T-cell (primary cell): ENCODE measurements at regions not wholly inside any gene's neighbourhood (a gene's known extent, or its start where the extent isn't known, plus 50 kb on each side); places are given as distances from the start of the nearest gene placed in this dataset.
"Not testable (repeated sequence)": the region's sequence is repeated elsewhere in the genome, so short reads cannot be mapped to it uniquely, and the experiment has no call there.

ENCODE experiments used
- ATAC-seq, 4 experiments: fragments of 200-7000 bp in 3 of 4; fragments of 150-1000 bp in 1 of 4; cut with Tn5 transposase; replicated peaks in 1 of 4; 1 replicate in 3 of 4; 2 replicates in 1 of 4; pipeline ENCODE4 v1.10.0; 2021; ENCODE audit warnings: moderate library complexity in 3 of 4, mild to moderate bottlenecking in 2 of 4, moderate number of reproducible peaks in 1 of 4
- CTCF ChIA-PET, 2 donors: fragments of 300-600 bp; sonication (Branson Sonifier 250); formaldehyde crosslinking; loops; one replicate each; lab custom pipeline; 2022; ENCODE audit warnings: antibody characterized with exemption in 2 of 2; lab: Charles Lee
- POLR2A ChIA-PET, 2 donors: fragments of 300-600 bp; sonication (Branson Sonifier 250); formaldehyde crosslinking; loops; one replicate each; lab custom pipeline; 2022; ENCODE audit warnings: antibody characterized with exemption in 2 of 2; lab: Charles Lee
- DNase-seq, 35 experiments: peaks; one replicate each; pipeline versions ENCODE4 v3.0.0 to v3.0.0-alpha.2; 2013 to 2023
- H3K27ac ChIP-seq: one replicate; pipeline ENCODE4 v1.5.1; 2013; ENCODE audit warnings: low read length
- H3K27me3 ChIP-seq, 2 experiments: replicated peaks in 1 of 2; 1 replicate in 1 of 2; 2 replicates in 1 of 2; pipeline versions ENCODE4 v1.6.1 to v1.7.0; 2013; ENCODE audit warnings: low read length in 1 of 2, mixed read lengths in 1 of 2; ENCODE audit not compliant: control insufficient read depth in 2 of 2, insufficient read depth in 2 of 2; ENCODE audit errors: extremely low read depth in 1 of 2
- H3K36me3 ChIP-seq, 2 donors: 1 replicate in 1 of 2; 2 replicates in 1 of 2; pipeline versions ENCODE4 v1.6.1 to v1.7.0; 2013; ENCODE audit warnings: low read length in 1 of 2; ENCODE audit not compliant: control insufficient read depth in 2 of 2, insufficient read depth in 1 of 2; ENCODE audit errors: extremely low read depth in 1 of 2
- H3K4me1 ChIP-seq, 2 experiments: 1 replicate in 1 of 2; 2 replicates in 1 of 2; pipeline versions ENCODE4 v1.6.1 to v1.7.0; 2013; ENCODE audit warnings: low read length in 2 of 2, mixed read lengths in 1 of 2; ENCODE audit not compliant: insufficient read depth in 2 of 2, control insufficient read depth in 1 of 2; ENCODE audit errors: extremely low read depth in 1 of 2
- H3K4me3 ChIP-seq, 2 donors: 1 replicate in 1 of 2; 2 replicates in 1 of 2; pipeline versions ENCODE4 v1.5.1 to v1.7.0; 2013; ENCODE audit warnings: mild to moderate bottlenecking in 2 of 2, low read length in 1 of 2, moderate library complexity in 1 of 2; ENCODE audit not compliant: control insufficient read depth in 1 of 2; ENCODE audit errors: extremely low read depth in 1 of 2
- H3K9me3 ChIP-seq: 2 replicates; pipeline ENCODE4 v1.7.0; 2013
- H3K27ac Mint-ChIP-seq, 2 donors: one replicate each; pipeline ENCODE4 v1.8.0; 2020 to 2021; ENCODE audit warnings: mild to moderate bottlenecking in 2 of 2, mixed read lengths in 2 of 2
- H3K27me3 Mint-ChIP-seq, 2 donors: one replicate each; pipeline ENCODE4 v1.8.0; 2021 to 2022; ENCODE audit warnings: mixed read lengths in 2 of 2
- H3K36me3 Mint-ChIP-seq: one replicate; pipeline ENCODE4 v1.8.0; 2021; ENCODE audit warnings: mixed read lengths
- H3K4me1 Mint-ChIP-seq, 3 donors: one replicate each; pipeline ENCODE4 v1.8.0; 2020 to 2022; ENCODE audit warnings: mixed read lengths in 3 of 3, mild to moderate bottlenecking in 1 of 3
- H3K4me3 Mint-ChIP-seq, 3 donors: one replicate each; pipeline ENCODE4 v1.8.0; 2020 to 2022; ENCODE audit warnings: mild to moderate bottlenecking in 3 of 3, mixed read lengths in 3 of 3, moderate library complexity in 3 of 3
- H3K9me3 Mint-ChIP-seq, 3 donors: one replicate each; pipeline ENCODE4 v1.8.0; 2020 to 2022; ENCODE audit warnings: mixed read lengths in 3 of 3
- WGBS: methylation state at CpG from one replicate; pipeline ENCODE4 v1.1.5; 2013; ENCODE audit warnings: missing lambda C conversion rate; ENCODE audit not compliant: insufficient coverage; 5-methylcytosine and 5-hydroxymethylcytosine counted together

DNA sequence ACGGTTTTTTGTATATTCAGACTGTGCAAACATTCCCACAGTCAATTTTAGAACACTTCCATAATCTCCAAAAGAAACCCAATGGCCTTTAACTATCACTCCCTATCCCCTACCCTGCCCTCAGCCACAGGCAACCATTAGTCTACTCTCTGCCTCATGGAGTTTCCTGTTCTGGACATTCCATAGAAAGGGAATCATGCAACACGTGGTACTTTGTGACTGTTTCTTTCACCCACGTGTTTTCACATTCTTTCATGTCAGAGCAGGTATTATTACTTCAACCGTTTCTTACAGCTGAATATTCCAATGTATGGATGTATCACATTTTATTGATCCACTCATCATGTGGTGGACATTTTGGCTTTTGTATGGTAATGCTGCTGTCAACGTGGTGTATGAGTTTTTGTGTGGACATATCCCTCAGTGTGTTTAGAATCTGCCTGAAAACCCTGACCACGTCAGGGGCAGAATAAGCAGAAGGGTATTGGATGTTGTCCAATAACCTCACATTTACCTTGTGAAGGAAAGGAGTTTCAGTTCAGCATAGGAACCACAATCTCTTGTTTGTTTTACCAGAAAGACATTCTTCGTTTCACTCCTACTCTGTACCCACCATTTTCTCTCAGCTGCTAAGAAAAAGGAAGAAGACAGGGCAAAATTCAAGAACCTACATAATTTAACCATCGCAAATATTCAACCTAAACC, 107.5 kb upstream of the DYRK2 start:
- ATAC-seq = peak in 2 of 4 experiments; percentile 7 to 20
- no peak overlapping the region for H3K4me3 ChIP-seq
- H3K9me3 ChIP-seq = no peaks in the 10 kb centered on the region
- CTCF ChIA-PET = no interaction called here
- DNase-seq = no peak
- H3K27ac Mint-ChIP-seq = peak overlapping the region; percentile 7 to 67
- peak overlapping the region in 1 of 3 donors; percentile 44 for H3K4me3 Mint-ChIP-seq
- WGBS = 60% methylated on average over 2 of the region's 8 CpGs
- no peaks in the 10 kb centered on the region for H3K9me3 Mint-ChIP-seq
- POLR2A ChIA-PET = no interaction called here
- peaks cover 41 to 52% (median 43%) of the 10 kb centered on the region in 3 donors for H3K4me1 Mint-ChIP-seq
- H3K27ac ChIP-seq = peak overlapping the region; percentile 1
- no peaks in the 10 kb centered on the region for H3K36me3 ChIP-seq
- no peaks in the 10 kb centered on the region for H3K36me3 Mint-ChIP-seq
- no peaks in the 10 kb centered on the region for H3K27me3 ChIP-seq
- H3K27me3 Mint-ChIP-seq = no peaks in the 10 kb centered on the region
- peaks cover 3 to 7% of the 10 kb centered on the region in 2 experiments for H3K4me1 ChIP-seq

DNA sequence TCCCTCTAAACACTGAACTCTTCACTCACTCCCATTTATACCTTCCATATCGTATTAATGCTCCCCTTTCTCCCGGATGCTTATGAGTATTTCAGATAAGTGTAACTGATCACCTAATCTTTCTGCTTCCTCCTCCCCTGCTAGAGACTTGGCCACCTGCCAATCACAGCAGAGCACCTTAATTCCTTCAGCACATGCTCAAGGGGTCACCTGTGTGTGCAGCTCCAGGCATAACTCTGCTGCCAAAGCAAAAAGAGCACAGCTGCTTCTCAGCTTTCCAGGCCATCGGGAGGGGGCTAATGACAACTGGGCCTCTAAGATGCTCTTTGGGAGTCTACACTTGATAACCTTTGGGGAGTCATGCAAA, 106.9 kb upstream of the DYRK2 start:
- H3K27me3 ChIP-seq = no peaks in the 10 kb centered on the region
- H3K9me3 ChIP-seq = no peaks in the 10 kb centered on the region
- Mint-ChIP-seq H3K36me3 (no peaks in the 10 kb centered on the region), H3K27me3 (no peaks in the 10 kb centered on the region), H3K4me1 (peaks cover 41 to 52% (median 46%) of the 10 kb centered on the region in 3 donors), H3K9me3 (no peaks in the 10 kb centered on the region), H3K27ac (peak overlapping the region; percentile 7 to 67), H3K4me3 (peak overlapping the region in 1 of 3 donors; percentile 44)
- CTCF ChIA-PET = no interaction called here
- H3K4me1 ChIP-seq = peaks cover 3 to 7% of the 10 kb centered on the region in 2 experiments
- 100% methylated on average over 1 of the region's 3 CpGs for WGBS
- H3K4me3 ChIP-seq = no peak overlapping the region
- peak overlapping the region; percentile 1 for H3K27ac ChIP-seq
- ATAC-seq = peak in 3 of 4 experiments; percentile 48 to 56 (median 56)
- DNase-seq = peak in 28 of 35 experiments; percentile 7 to 54 (median 23)
- POLR2A ChIA-PET = no interaction called here
- H3K36me3 ChIP-seq = no peaks in the 10 kb centered on the region

DNA sequence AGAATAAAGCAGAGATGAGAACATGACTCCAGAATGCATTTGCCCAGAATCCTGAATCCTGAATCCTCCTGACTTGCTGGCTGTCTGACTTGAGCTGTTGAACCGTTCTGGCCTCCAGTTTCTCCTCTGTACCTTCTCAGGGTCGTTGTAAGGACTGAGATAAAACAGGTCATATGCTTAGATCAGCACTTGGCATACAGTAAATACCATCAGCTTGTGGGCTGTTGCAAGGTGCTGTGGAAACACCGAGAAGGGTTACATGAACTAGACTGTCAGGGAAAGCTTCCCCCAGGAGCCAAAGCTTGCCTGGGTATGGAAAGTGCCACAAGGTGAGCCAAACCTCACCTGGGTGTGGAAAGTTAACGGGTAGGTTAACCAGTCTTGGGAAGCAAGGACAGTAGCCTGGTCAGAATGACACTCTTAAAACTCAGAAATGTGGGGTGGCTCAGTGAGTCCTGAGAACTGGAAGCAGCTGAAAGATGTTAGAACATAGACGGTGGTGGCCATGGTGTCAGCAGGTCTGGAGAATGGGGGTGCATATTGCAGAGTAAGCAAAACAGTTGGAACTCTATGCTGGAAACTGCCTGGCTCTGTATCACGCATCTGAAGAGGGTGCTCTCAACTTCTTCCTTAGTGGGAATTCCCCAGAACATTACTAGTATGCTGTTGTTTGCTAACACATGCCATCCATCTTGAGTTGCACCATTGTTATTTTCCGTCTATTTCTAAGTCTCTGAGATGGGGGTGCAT, 105.3 kb upstream of the DYRK2 start:
- H3K27me3 ChIP-seq = no peaks in the 10 kb centered on the region
- no peak overlapping the region for H3K27ac ChIP-seq
- CTCF ChIA-PET = interaction anchor here in 1 of 2 donors (0.9 kb wide), 1 partner anchor 187 kb away, joined by 3 read pairs; no protein-coding TSS in a partner anchor
- ATAC-seq (no peak), DNase-seq (no peak)
- H3K36me3 Mint-ChIP-seq = no peaks in the 10 kb centered on the region
- peaks cover 46 to 52% (median 46%) of the 10 kb centered on the region in 3 donors for H3K4me1 Mint-ChIP-seq
- H3K4me3 ChIP-seq = no peak overlapping the region
- H3K27me3 Mint-ChIP-seq = no peaks in the 10 kb centered on the region
- no peaks in the 10 kb centered on the region for H3K9me3 ChIP-seq
- H3K9me3 Mint-ChIP-seq = no peaks in the 10 kb centered on the region
- 100% methylated on average over 2 of the region's 7 CpGs for WGBS
- POLR2A ChIA-PET = no interaction called here
- no peak overlapping the region for H3K27ac Mint-ChIP-seq
- H3K4me1 ChIP-seq = peaks cover 3 to 7% of the 10 kb centered on the region in 2 experiments
- H3K36me3 ChIP-seq = no peaks in the 10 kb centered on the region
- no peak overlapping the region for H3K4me3 Mint-ChIP-seq

DNA sequence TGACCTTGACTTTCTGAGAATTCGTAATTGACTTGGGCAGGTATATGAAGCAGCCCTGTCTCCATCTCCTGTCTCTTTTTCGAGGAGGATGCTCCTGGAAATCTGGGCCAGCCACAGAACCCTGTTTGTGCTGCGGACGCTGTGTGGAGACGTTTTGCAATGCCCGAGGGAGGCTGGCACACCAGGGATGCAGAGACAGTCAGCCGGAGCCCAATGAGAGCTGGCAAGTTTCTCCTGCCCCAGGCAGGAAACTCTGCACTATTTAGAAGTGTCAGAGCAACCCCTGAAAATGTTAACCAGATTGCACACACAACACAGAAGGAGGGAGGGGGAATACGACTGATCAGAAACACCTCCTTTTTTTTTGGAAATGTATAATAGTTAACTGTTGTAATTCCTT, 103.2 kb upstream of the DYRK2 start:
- no peaks in the 10 kb centered on the region for H3K36me3 ChIP-seq
- 65% methylated on average over 5 of the region's 8 CpGs for WGBS
- H3K4me1 ChIP-seq = peaks cover 3 to 7% of the 10 kb centered on the region in 2 experiments
- peak overlapping the region in 2 of 3 donors; percentile 35 to 49 for H3K4me3 Mint-ChIP-seq
- ChIA-PET CTCF (no interaction called here), POLR2A (interaction anchor here in 1 of 2 donors (0.6 kb wide), 1 partner anchor 86 kb away, joined by 3 read pairs; no protein-coding TSS in a partner anchor)
- DNase-seq (no peak), ATAC-seq (peak in 3 of 4 experiments; percentile 56 to 66 (median 66))
- H3K4me3 ChIP-seq = no peak overlapping the region
- H3K9me3 ChIP-seq = no peaks in the 10 kb centered on the region
- H3K27me3 Mint-ChIP-seq = no peaks in the 10 kb centered on the region
- H3K4me1 Mint-ChIP-seq = peaks cover 42 to 46% (median 46%) of the 10 kb centered on the region in 3 donors
- H3K9me3 Mint-ChIP-seq = no peaks in the 10 kb centered on the region
- H3K36me3 Mint-ChIP-seq = no peaks in the 10 kb centered on the region
- H3K27ac ChIP-seq = no peak overlapping the region
- H3K27ac Mint-ChIP-seq = peak overlapping the region in 1 of 2 donors; percentile 60
- no peaks in the 10 kb centered on the region for H3K27me3 ChIP-seq

DNA sequence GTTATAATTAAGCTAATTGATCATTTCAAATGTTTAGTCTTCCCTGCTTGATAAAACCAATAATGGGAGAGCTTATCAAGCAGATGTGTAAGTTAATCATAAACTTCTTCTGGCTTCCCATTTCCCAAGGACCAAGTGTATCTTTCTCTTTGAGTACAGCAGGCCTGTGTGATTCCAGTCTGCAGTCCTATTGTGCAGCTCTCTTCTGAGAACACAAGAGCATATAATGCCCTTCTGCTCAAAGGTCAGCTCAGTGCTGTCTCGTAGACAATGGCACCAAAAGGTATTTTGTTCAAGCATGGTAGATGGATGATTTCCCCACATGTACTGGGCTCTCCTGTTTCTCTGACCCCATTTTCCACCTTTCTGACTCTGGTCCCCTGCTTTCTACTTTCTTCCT, 101.8 kb upstream of the DYRK2 start:
- Mint-ChIP-seq H3K36me3 (peaks cover 4% of the 10 kb centered on the region), H3K27ac (no peak overlapping the region), H3K4me1 (peaks cover 34 to 38% (median 38%) of the 10 kb centered on the region in 3 donors), H3K4me3 (no peak overlapping the region), H3K27me3 (no peaks in the 10 kb centered on the region), H3K9me3 (peaks cover 0 to 9% (median 6%) of the 10 kb centered on the region in 3 donors)
- ATAC-seq (no peak), DNase-seq (no peak)
- Histone ChIP-seq H3K36me3 (no peaks in the 10 kb centered on the region), H3K27ac (no peak overlapping the region), H3K4me1 (peaks cover 3 to 4% of the 10 kb centered on the region in 2 experiments), H3K9me3 (no peaks in the 10 kb centered on the region), H3K4me3 (no peak overlapping the region), H3K27me3 (no peaks in the 10 kb centered on the region)
- no CpG with 5 or more reads among the region's 1 CpG for WGBS
- ChIA-PET POLR2A (interaction anchor here in 1 of 2 donors (0.5 kb wide), 1 partner anchor 682 kb away, joined by 11 read pairs; no protein-coding TSS in a partner anchor), CTCF (no interaction called here)

DNA sequence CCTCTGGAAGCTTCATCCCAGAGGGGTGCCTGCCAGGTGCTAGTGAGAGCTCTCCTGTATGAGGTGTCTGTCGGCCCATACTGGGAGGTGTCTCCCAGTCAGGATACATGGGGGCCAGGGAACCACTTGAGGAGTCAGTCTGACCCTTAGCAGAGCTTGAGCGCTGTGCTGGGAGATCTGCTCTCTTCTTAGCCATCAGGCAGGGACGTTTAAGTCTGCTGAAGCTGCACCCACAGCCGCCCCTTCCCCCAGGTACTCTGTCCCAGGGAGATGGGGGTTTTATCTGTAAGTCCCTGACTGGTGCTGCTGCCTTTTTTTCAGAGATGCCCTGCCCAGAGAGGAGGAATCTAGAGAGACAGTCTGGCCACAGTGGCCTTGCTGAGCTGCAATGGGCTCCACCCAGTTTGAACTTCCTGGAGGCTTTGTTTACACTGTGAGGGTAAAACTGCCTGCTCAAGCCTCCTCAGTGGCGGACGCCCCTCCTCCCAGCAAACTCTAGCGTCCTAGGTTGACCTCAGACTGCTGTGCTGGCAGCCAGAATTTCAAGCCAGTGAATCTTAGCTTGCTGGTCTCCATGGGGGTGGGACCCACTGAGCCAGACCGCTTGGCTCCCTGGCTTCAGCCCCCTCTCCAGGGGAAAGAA, 93.3 kb upstream of the DYRK2 start:
- peak; percentile 59 to 98 (median 92) for ATAC-seq
- H3K27me3 ChIP-seq, H3K27ac Mint-ChIP-seq, H3K4me3 ChIP-seq, CTCF ChIA-PET, POLR2A ChIA-PET, H3K9me3 ChIP-seq, H3K36me3 ChIP-seq, H3K36me3 Mint-ChIP-seq, H3K27me3 Mint-ChIP-seq: not testable (repeated sequence)
- H3K4me3 Mint-ChIP-seq = peak overlapping the region in 1 of 3 donors; percentile 32
- Histone ChIP-seq H3K27ac (peak overlapping the region; percentile 57), H3K4me1 (peaks cover 2 to 18% of the 10 kb centered on the region in 2 experiments)
- 21% methylated on average over 4 of the region's 8 CpGs for WGBS
- H3K4me1 Mint-ChIP-seq = peaks cover 4 to 12% (median 5%) of the 10 kb centered on the region in 3 donors
- H3K9me3 Mint-ChIP-seq = peaks cover 4 to 14% (median 6%) of the 10 kb centered on the region in 3 donors
- DNase-seq = peak in 31 of 35 experiments; percentile 7 to 68 (median 25)
